CD4-positive, alpha-beta T cell (primary cell): ENCODE measurements at regions not wholly inside any gene's neighbourhood (a gene's known extent, or its start where the extent isn't known, plus 50 kb on each side); places are given as distances from the start of the nearest gene placed in this dataset.

Source experiments
- ATAC-seq: fragments of 200-7000 bp; cut with Tn5 transposase; one replicate; pipeline ENCODE4 v1.10.0; 2022; ENCODE audit warnings: mild to moderate bottlenecking; ENCODE audit not compliant: poor library complexity
- CTCF ChIA-PET: fragments of 350-600 bp; sonication (Branson Sonifier 250); formaldehyde crosslinking; loops from one replicate; lab custom pipeline; 2021; ENCODE audit warnings: antibody characterized with exemption, inconsistent platforms; lab: Charles Lee
- POLR2A ChIA-PET: fragments of 350-600 bp; sonication (Branson Sonifier 250); formaldehyde crosslinking; loops from one replicate; lab custom pipeline; 2021; ENCODE audit warnings: antibody characterized with exemption, inconsistent platforms; lab: Charles Lee
- DNase-seq, 14 experiments: peaks; one replicate each; pipeline ENCODE4 v3.0.0-alpha.2; 2013 to 2020; ENCODE audit warnings: mixed read lengths in 2 of 14
- H3K27ac ChIP-seq, 2 donors: one replicate each; pipeline versions ENCODE4 v1.5.1 to v1.7.0; 2013; ENCODE audit warnings: low read length in 2 of 2, low read depth in 1 of 2, mild to moderate bottlenecking in 1 of 2
- H3K27me3 ChIP-seq, 2 experiments: 1 replicate in 1 of 2; 2 replicates in 1 of 2; pipeline versions ENCODE4 v1.6.1 to v1.7.0; 2013; ENCODE audit warnings: low read length in 2 of 2, control low read depth in 1 of 2, mild to moderate bottlenecking in 1 of 2, moderate library complexity in 1 of 2; ENCODE audit not compliant: insufficient read depth in 2 of 2, control insufficient read depth in 1 of 2
- H3K36me3 ChIP-seq: one replicate; pipeline ENCODE4 v1.6.1; 2013; ENCODE audit warnings: low read length, control low read depth; ENCODE audit not compliant: insufficient read depth
- H3K4me1 ChIP-seq: one replicate; pipeline ENCODE4 v1.6.1; 2013; ENCODE audit warnings: low read length, control low read depth; ENCODE audit not compliant: insufficient read depth
- H3K4me3 ChIP-seq: one replicate; pipeline ENCODE4 v1.5.1; 2013; ENCODE audit warnings: mild to moderate bottlenecking, low read length, moderate library complexity
- H3K9me3 ChIP-seq, 2 experiments: 1 replicate in 1 of 2; 2 replicates in 1 of 2; pipeline versions ENCODE4 v1.6.1 to v1.7.0; 2013; ENCODE audit warnings: low read length in 2 of 2, mild to moderate bottlenecking in 2 of 2, control low read depth in 1 of 2, moderate library complexity in 1 of 2; ENCODE audit not compliant: control insufficient read depth in 1 of 2, insufficient read depth in 1 of 2
- H3K27ac Mint-ChIP-seq: one replicate; pipeline ENCODE4 v1.8.0; 2020; ENCODE audit warnings: mixed read lengths
- H3K27me3 Mint-ChIP-seq: one replicate; pipeline ENCODE4 v1.8.0; 2021; ENCODE audit warnings: mixed read lengths
- H3K36me3 Mint-ChIP-seq: one replicate; pipeline ENCODE4 v1.8.0; 2021; ENCODE audit warnings: low read depth, mixed read lengths
- H3K4me1 Mint-ChIP-seq: one replicate; pipeline ENCODE4 v1.8.0; 2021; ENCODE audit warnings: low read depth, mixed read lengths
- H3K4me3 Mint-ChIP-seq: one replicate; pipeline ENCODE4 v1.8.0; 2020; ENCODE audit warnings: mild to moderate bottlenecking, mixed read lengths
- H3K9me3 Mint-ChIP-seq: one replicate; pipeline ENCODE4 v1.8.0; 2020; ENCODE audit warnings: mixed read lengths
- CTCF ChIP-seq: fragments of 200-600 bp; IDR thresholded peaks from one replicate; pipeline ENCODE4 v1.8.0; 2022; ENCODE audit warnings: antibody characterized with exemption, mild to moderate bottlenecking
- intact Hi-C, 2 experiments: fragments of 100-400 bp; cut with DNase I in 1 of 2; cut with micrococcal nuclease in 1 of 2; formaldehyde crosslinking; loops; one replicate each; pipeline versions ENCODE4 v1.15.1 to v1.9.0; 2023 to 2025; cut with DNase I, micrococcal nuclease

GRCh38 chr2:9708683-9709538 lies 78.1 kb upstream of the YWHAQ start:
- Histone ChIP-seq H3K9me3 (peaks cover 0 to 9% of the 10 kb centered on the region in 2 experiments), H3K4me3 (no peak overlapping the region), H3K27ac (no peak overlapping the region), H3K36me3 (no peaks in the 10 kb centered on the region), H3K4me1 (peaks cover 43% of the 10 kb centered on the region), H3K27me3 (no peaks in the 10 kb centered on the region)
- CTCF ChIA-PET = no interaction called here
- no peaks in the 10 kb centered on the region for H3K36me3 Mint-ChIP-seq
- ATAC-seq (peak; percentile 25), DNase-seq (no peak)
- no peaks in the 10 kb centered on the region for H3K27me3 Mint-ChIP-seq
- POLR2A ChIA-PET = no interaction called here
- intact Hi-C loops = no loop called here
- TF ChIP-seq CTCF = no peak
- peak overlapping the region; percentile 47 for H3K27ac Mint-ChIP-seq
- H3K9me3 Mint-ChIP-seq = no peaks in the 10 kb centered on the region
- no peak overlapping the region for H3K4me3 Mint-ChIP-seq
- H3K4me1 Mint-ChIP-seq = peaks cover 21% of the 10 kb centered on the region

DNA sequence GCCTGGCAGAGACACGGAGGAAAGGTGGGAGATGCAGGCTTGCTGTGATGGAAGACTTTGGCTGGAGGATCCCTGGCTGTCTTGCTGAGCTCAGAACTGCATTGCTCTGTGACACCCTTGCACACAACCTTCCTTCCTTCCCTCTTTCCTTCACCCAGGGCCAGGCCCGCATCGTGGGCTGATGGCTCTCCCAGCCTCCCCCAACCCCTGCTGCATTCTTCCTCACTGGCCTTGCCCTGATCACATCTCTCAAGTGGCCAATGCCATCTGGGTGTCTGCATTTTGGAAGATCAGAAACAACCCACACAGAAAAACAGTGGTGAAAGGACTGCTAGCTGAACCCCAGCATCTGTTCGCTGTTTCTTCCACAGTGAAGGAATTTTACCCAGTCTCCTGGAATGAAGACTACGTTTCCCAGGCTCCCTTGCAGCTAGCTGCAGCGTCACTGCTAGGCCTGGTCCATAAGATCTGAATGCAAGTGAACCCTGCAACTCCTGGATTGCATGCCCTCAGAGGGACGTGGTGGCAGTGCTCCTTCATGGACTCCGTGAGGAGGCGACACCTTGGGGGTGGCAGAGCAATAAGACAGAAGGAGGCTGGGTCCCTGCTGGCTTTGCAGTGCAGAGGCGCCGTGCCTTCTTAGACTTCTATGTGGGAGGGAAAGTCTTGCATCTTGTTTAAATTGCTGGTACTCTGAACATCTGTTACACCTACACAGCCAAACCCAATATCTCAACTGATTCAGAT lies 78.9 kb upstream of the YWHAQ start:
- Mint-ChIP-seq H3K27ac (peak overlapping the region; percentile 47), H3K36me3 (no peaks in the 10 kb centered on the region), H3K27me3 (no peaks in the 10 kb centered on the region), H3K4me3 (no peak overlapping the region), H3K4me1 (peaks cover 17% of the 10 kb centered on the region), H3K9me3 (no peaks in the 10 kb centered on the region)
- Histone ChIP-seq H3K27me3 (no peaks in the 10 kb centered on the region), H3K27ac (no peak overlapping the region), H3K4me3 (no peak overlapping the region), H3K36me3 (no peaks in the 10 kb centered on the region), H3K9me3 (peaks cover 0 to 9% of the 10 kb centered on the region in 2 experiments), H3K4me1 (peaks cover 35% of the 10 kb centered on the region)
- ChIA-PET CTCF (no interaction called here), POLR2A (no interaction called here)
- ATAC-seq (no peak), DNase-seq (no peak)
- TF ChIP-seq CTCF = no peak
- intact Hi-C loops = no loop called here

- Histone ChIP-seq H3K4me3 (no peak overlapping the region), H3K36me3 (no peaks in the 10 kb centered on the region), H3K9me3 (peaks cover 0 to 9% of the 10 kb centered on the region in 2 experiments), H3K27ac (no peak overlapping the region), H3K4me1 (peaks cover 34% of the 10 kb centered on the region), H3K27me3 (no peaks in the 10 kb centered on the region)
- no peak for DNase-seq
- no peak for TF ChIP-seq CTCF
- no peak for ATAC-seq
- ChIA-PET POLR2A (no interaction called here), CTCF (no interaction called here)
- Mint-ChIP-seq H3K36me3 (no peaks in the 10 kb centered on the region), H3K27ac (no peak overlapping the region), H3K4me3 (no peak overlapping the region), H3K4me1 (peaks cover 17% of the 10 kb centered on the region), H3K9me3 (no peaks in the 10 kb centered on the region), H3K27me3 (no peaks in the 10 kb centered on the region)
- intact Hi-C loops = no loop called here
These were observed 79.5 kb upstream of the YWHAQ start for GRCh38 chr2:9710311-9710710.
